CD4-positive, CD25-positive, alpha-beta regulatory T cell (primary cell): ENCODE measurements at regions not wholly inside any gene's neighbourhood (a gene's known extent, or its start where the extent isn't known, plus 50 kb on each side); places are given as distances from the start of the nearest gene placed in this dataset.
A peak's percentile ranks its signal among the peaks of the same experiment; 100 is the strongest.

Source experiments
- ATAC-seq, 2 donors: fragments of 150-1000 bp; cut with Tn5 transposase; one replicate each; pipeline ENCODE4 v1.10.0; 2021; ENCODE audit warnings: low read depth in 2 of 2, moderate number of reproducible peaks in 2 of 2, moderate library complexity in 1 of 2
- DNase-seq, 3 donors: peaks; one replicate each; pipeline versions ENCODE4 v3.0.0 to v3.0.0-alpha.2; 2012 to 2022; ENCODE audit warnings: mixed read lengths in 1 of 3
- H3K27ac ChIP-seq: one replicate; pipeline ENCODE4 v1.7.0; 2013; ENCODE audit warnings: mild to moderate bottlenecking, low read length; ENCODE audit not compliant: insufficient read depth, poor library complexity, severe bottlenecking
- H3K27me3 ChIP-seq: one replicate; pipeline ENCODE4 v1.7.0; 2013; ENCODE audit warnings: low read length; ENCODE audit not compliant: control insufficient read depth, insufficient read depth
- H3K36me3 ChIP-seq: one replicate; pipeline ENCODE4 v1.7.0; 2013; ENCODE audit warnings: mild to moderate bottlenecking, low read length, moderate library complexity; ENCODE audit not compliant: control insufficient read depth, insufficient read depth
- H3K4me1 ChIP-seq: 2 replicates; pipeline ENCODE4 v1.7.0; 2013; ENCODE audit warnings: mild to moderate bottlenecking, low read length; ENCODE audit not compliant: insufficient read depth, control insufficient read depth, poor library complexity, severe bottlenecking
- H3K4me3 ChIP-seq: one replicate; pipeline ENCODE4 v1.7.0; 2013; ENCODE audit warnings: low read depth, mild to moderate bottlenecking, low read length, moderate library complexity
- H3K9me3 ChIP-seq, 2 experiments: 1 replicate in 1 of 2; 2 replicates in 1 of 2; pipeline ENCODE4 v1.7.0; 2013; ENCODE audit warnings: low read length in 2 of 2, mild to moderate bottlenecking in 1 of 2, moderate library complexity in 1 of 2; ENCODE audit not compliant: control insufficient read depth in 2 of 2
- H3K27ac Mint-ChIP-seq, 3 donors: one replicate each; pipeline ENCODE4 v1.8.0; 2020 to 2022; ENCODE audit warnings: mild to moderate bottlenecking in 3 of 3, mixed read lengths in 3 of 3, moderate library complexity in 2 of 3
- H3K27me3 Mint-ChIP-seq: one replicate; pipeline ENCODE4 v1.8.0; 2022; ENCODE audit warnings: mild to moderate bottlenecking, mixed read lengths
- H3K36me3 Mint-ChIP-seq: one replicate; pipeline ENCODE4 v1.8.0; 2020; ENCODE audit warnings: mixed read lengths
- H3K4me1 Mint-ChIP-seq, 4 donors: one replicate each; pipeline ENCODE4 v1.8.0; 2020 to 2022; ENCODE audit warnings: mixed read lengths in 4 of 4, mild to moderate bottlenecking in 1 of 4
- H3K4me3 Mint-ChIP-seq, 4 donors: one replicate each; pipeline ENCODE4 v1.8.0; 2020 to 2022; ENCODE audit warnings: mild to moderate bottlenecking in 4 of 4, mixed read lengths in 4 of 4, moderate library complexity in 3 of 4
- H3K9me3 Mint-ChIP-seq, 7 donors: one replicate each; pipeline ENCODE4 v1.8.0; 2020 to 2022; ENCODE audit warnings: mixed read lengths in 7 of 7, mild to moderate bottlenecking in 3 of 7, moderate library complexity in 2 of 7

DNA sequence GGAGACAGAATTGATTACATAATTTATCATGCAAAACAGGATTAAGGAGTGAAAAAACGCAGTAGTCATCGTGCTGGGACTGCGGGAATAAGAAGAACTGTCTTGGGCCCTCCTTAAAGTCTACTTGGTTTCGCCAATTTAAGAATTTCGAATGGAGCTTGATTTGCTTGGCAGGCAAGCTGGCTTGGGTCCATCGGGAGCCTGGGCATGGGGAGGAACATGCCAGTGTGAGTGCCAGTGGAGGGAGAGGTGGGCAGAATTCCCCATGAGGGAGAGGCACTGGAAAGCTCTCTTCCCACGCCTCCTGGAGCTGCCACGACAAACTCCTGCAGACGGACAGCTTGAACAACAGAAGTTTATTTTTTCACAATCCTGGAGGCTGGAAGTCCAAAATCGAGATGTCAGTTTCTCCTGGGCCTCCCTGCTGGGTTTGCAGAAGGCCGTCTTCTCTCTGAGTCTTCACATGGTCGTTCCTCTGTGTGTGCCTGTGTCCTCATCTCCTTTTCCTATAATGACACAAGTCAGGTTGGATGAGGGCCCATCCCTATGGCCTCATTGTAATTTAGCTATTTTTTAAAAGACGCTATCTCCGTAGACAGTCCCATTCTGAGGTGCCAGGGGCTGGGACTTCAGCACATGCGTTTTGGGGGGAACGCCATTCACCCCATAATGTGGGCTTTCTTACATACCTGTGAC lies 528.7 kb upstream of the DPP6 start:
- Histone ChIP-seq H3K27me3 (no peaks in the 10 kb centered on the region), H3K9me3 (no peaks in the 10 kb centered on the region), H3K4me1 (no peaks in the 10 kb centered on the region), H3K27ac (no peak overlapping the region), H3K36me3 (no peaks in the 10 kb centered on the region), H3K4me3 (no peak overlapping the region)
- Mint-ChIP-seq H3K36me3 (no peaks in the 10 kb centered on the region), H3K27me3 (no peaks in the 10 kb centered on the region), H3K9me3 (peaks cover 0 to 7% (median 4%) of the 10 kb centered on the region in 7 donors), H3K4me3 (peak overlapping the region in 1 of 4 donors; percentile 7), H3K27ac (no peak overlapping the region), H3K4me1 (no peaks in the 10 kb centered on the region)
- DNase-seq (no peak), ATAC-seq (no peak)

GRCh38 chr7:153524070-153524601 lies 528.1 kb upstream of the DPP6 start:
- H3K4me3 Mint-ChIP-seq, result no peak overlapping the region
- no peaks in the 10 kb centered on the region for H3K9me3 ChIP-seq
- no peaks in the 10 kb centered on the region for H3K27me3 ChIP-seq
- H3K4me3 ChIP-seq, result no peak overlapping the region
- no peaks in the 10 kb centered on the region for H3K4me1 Mint-ChIP-seq
- H3K27me3 Mint-ChIP-seq, result no peaks in the 10 kb centered on the region
- H3K36me3 ChIP-seq, result no peaks in the 10 kb centered on the region
- peaks cover 0 to 7% (median 4%) of the 10 kb centered on the region in 7 donors for H3K9me3 Mint-ChIP-seq
- no peak for ATAC-seq
- DNase-seq, result no peak
- no peak overlapping the region for H3K27ac ChIP-seq
- H3K36me3 Mint-ChIP-seq, result no peaks in the 10 kb centered on the region
- no peak overlapping the region for H3K27ac Mint-ChIP-seq
- H3K4me1 ChIP-seq, result no peaks in the 10 kb centered on the region

- Mint-ChIP-seq H3K4me1 (peaks cover 0 to 4% (median 0%) of the 10 kb centered on the region in 4 donors), H3K27ac (no peak overlapping the region), H3K36me3 (no peaks in the 10 kb centered on the region), H3K4me3 (no peak overlapping the region), H3K9me3 (peaks cover 0 to 12% (median 6%) of the 10 kb centered on the region in 7 donors), H3K27me3 (no peaks in the 10 kb centered on the region)
- no peak for ATAC-seq
- Histone ChIP-seq H3K36me3 (no peaks in the 10 kb centered on the region), H3K9me3 (no peaks in the 10 kb centered on the region), H3K4me3 (no peak overlapping the region), H3K27me3 (no peaks in the 10 kb centered on the region), H3K27ac (no peak overlapping the region), H3K4me1 (no peaks in the 10 kb centered on the region)
- no peak for DNase-seq
Observed at GRCh38 chr7:153529100-153529499, 523.1 kb upstream of the DPP6 start.

GRCh38 chr7:153529651-153530165 lies 522.5 kb upstream of the DPP6 start:
- H3K4me3 ChIP-seq, result no peak overlapping the region
- no peaks in the 10 kb centered on the region for H3K4me1 ChIP-seq
- no peak overlapping the region for H3K27ac ChIP-seq
- Mint-ChIP-seq H3K36me3 (no peaks in the 10 kb centered on the region), H3K9me3 (peaks cover 2 to 12% (median 6%) of the 10 kb centered on the region in 7 donors), H3K27ac (no peak overlapping the region), H3K4me1 (peaks cover 0 to 4% (median 0%) of the 10 kb centered on the region in 4 donors), H3K27me3 (no peaks in the 10 kb centered on the region), H3K4me3 (no peak overlapping the region)
- H3K9me3 ChIP-seq, result no peaks in the 10 kb centered on the region
- no peak for ATAC-seq
- no peak for DNase-seq
- H3K36me3 ChIP-seq, result no peaks in the 10 kb centered on the region
- H3K27me3 ChIP-seq, result no peaks in the 10 kb centered on the region

- ATAC-seq, result no peak
- H3K4me1 Mint-ChIP-seq, result peaks cover 0 to 4% (median 0%) of the 10 kb centered on the region in 4 donors
- Histone ChIP-seq H3K4me1 (no peaks in the 10 kb centered on the region), H3K4me3 (no peak overlapping the region), H3K9me3 (no peaks in the 10 kb centered on the region), H3K27ac (no peak overlapping the region), H3K36me3 (no peaks in the 10 kb centered on the region), H3K27me3 (no peaks in the 10 kb centered on the region)
- H3K9me3 Mint-ChIP-seq, result peaks cover 2 to 12% (median 6%) of the 10 kb centered on the region in 7 donors
- peak overlapping the region in 1 of 4 donors; percentile 5 for H3K4me3 Mint-ChIP-seq
- no peak for DNase-seq
- no peak overlapping the region for H3K27ac Mint-ChIP-seq
- no peaks in the 10 kb centered on the region for H3K27me3 Mint-ChIP-seq
- H3K36me3 Mint-ChIP-seq, result no peaks in the 10 kb centered on the region
Observed at GRCh38 chr7:153530441-153530840, 521.8 kb upstream of the DPP6 start.

DNA sequence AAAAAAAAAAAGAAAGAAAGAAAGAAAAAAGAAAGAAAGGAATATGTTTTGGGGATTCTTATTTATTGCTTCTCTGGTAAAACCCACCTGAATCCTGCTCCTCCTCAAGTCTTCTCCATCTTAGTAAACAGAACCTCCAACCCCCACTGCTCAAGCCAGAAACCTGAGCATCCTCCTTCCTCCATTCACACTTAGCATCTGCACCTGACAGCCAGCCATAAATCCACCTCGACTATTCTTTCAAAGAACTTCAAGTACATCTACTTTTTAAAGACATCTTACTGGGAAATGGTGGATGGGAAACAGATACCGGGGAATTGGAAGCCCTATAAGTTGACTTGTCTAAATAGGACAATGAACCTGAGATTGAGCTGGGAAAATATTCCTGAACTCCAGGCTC lies 519.9 kb upstream of the DPP6 start:
- H3K27me3 Mint-ChIP-seq, result no peaks in the 10 kb centered on the region
- H3K4me1 ChIP-seq, result no peaks in the 10 kb centered on the region
- H3K27ac Mint-ChIP-seq, result no peak overlapping the region
- no peaks in the 10 kb centered on the region for H3K27me3 ChIP-seq
- peaks cover 0 to 4% (median 0%) of the 10 kb centered on the region in 4 donors for H3K4me1 Mint-ChIP-seq
- no peaks in the 10 kb centered on the region for H3K9me3 ChIP-seq
- H3K4me3 ChIP-seq, result no peak overlapping the region
- DNase-seq (no peak), ATAC-seq (no peak)
- peaks cover 4 to 13% (median 6%) of the 10 kb centered on the region in 7 donors for H3K9me3 Mint-ChIP-seq
- no peaks in the 10 kb centered on the region for H3K36me3 ChIP-seq
- H3K4me3 Mint-ChIP-seq, result no peak overlapping the region
- H3K27ac ChIP-seq, result no peak overlapping the region
- no peaks in the 10 kb centered on the region for H3K36me3 Mint-ChIP-seq

DNA sequence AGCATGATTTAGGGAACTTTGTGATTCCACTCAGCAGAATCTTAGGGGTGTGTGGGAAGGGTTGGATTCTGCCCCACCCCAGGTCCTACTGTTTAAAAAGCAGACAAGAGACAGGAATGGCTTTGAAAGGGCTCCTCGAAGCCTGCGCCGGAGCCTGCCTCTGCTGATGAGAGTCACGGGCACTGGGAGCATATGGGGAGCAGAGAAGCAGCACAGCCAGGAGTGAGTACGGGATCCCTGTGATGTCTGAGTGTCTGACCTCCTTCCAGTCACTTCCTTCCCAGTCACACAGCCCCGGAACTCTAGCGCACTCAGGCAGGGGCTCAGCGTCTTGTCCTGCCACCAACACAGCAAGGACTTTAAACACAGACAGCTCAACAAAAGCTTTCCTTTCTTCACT lies 514.9 kb upstream of the DPP6 start:
- Histone ChIP-seq H3K4me3 (no peak overlapping the region), H3K27me3 (no peaks in the 10 kb centered on the region), H3K36me3 (no peaks in the 10 kb centered on the region), H3K4me1 (no peaks in the 10 kb centered on the region), H3K27ac (no peak overlapping the region), H3K9me3 (no peaks in the 10 kb centered on the region)
- DNase-seq, result no peak
- Mint-ChIP-seq H3K4me1 (no peaks in the 10 kb centered on the region), H3K9me3 (peaks cover 0 to 9% (median 3%) of the 10 kb centered on the region in 7 donors), H3K36me3 (no peaks in the 10 kb centered on the region), H3K4me3 (no peak overlapping the region), H3K27me3 (no peaks in the 10 kb centered on the region), H3K27ac (no peak overlapping the region)
- no peak for ATAC-seq

- no peak for DNase-seq
- Histone ChIP-seq H3K27me3 (no peaks in the 10 kb centered on the region), H3K4me1 (no peaks in the 10 kb centered on the region), H3K4me3 (no peak overlapping the region), H3K9me3 (no peaks in the 10 kb centered on the region), H3K27ac (no peak overlapping the region), H3K36me3 (no peaks in the 10 kb centered on the region)
- no peak overlapping the region for H3K4me3 Mint-ChIP-seq
- peaks cover 0 to 9% (median 3%) of the 10 kb centered on the region in 7 donors for H3K9me3 Mint-ChIP-seq
- no peak overlapping the region for H3K27ac Mint-ChIP-seq
- no peaks in the 10 kb centered on the region for H3K4me1 Mint-ChIP-seq
- ATAC-seq, result no peak
- H3K27me3 Mint-ChIP-seq, result peaks cover 4% of the 10 kb centered on the region
- no peaks in the 10 kb centered on the region for H3K36me3 Mint-ChIP-seq
Observed at GRCh38 chr7:153541903-153542302, 510.3 kb upstream of the DPP6 start.
